GM12878 (cell line): ENCODE measurements at regions not wholly inside any gene's neighbourhood (a gene's known extent, or its start where the extent isn't known, plus 50 kb on each side); places are given as distances from the start of the nearest gene placed in this dataset.

ENCODE experiments used
- ATAC-seq: fragments of 200-7000 bp; cut with Tn5 transposase; 3 replicates; pipeline ENCODE4 v1.9.1; 2020; ENCODE audit warnings: mild to moderate bottlenecking, moderate library complexity
- BruUV-seq: library from RNA; stranded (reverse); fragments of 400-500 nt; replicated peaks from 2 replicates; lab custom pipeline; 2021; lab: Mats Ljungman, UMichigan
- CTCF ChIA-PET: fragments of 300-600 bp; sonication (Branson Sonifier 250); formaldehyde crosslinking; extraction: SDS; loops from one replicate; lab custom pipeline; 2021; ENCODE audit warnings: inconsistent platforms; lab: Yijun Ruan, JAX
- POLR2A ChIA-PET: fragments of 350-600 bp; formaldehyde crosslinking; extraction: SDS; loops from one replicate; lab custom pipeline; 2021; ENCODE audit warnings: inconsistent platforms; lab: Charles Lee
- RAD21 ChIA-PET: fragments of 300-600 bp; sonication (Branson Sonifier 250); formaldehyde crosslinking; loops from one replicate; lab custom pipeline; 2023; ENCODE audit warnings: antibody characterized with exemption; ENCODE audit not compliant: unreplicated experiment; lab: Charles Lee
- SMC1A ChIA-PET: fragments of 300-600 bp; sonication (Branson Sonifier 250); formaldehyde crosslinking; loops from one replicate; lab custom pipeline; 2023; ENCODE audit not compliant: unreplicated experiment, uncharacterized antibody; lab: Charles Lee
- DNase-seq: peaks from one replicate; pipeline ENCODE4 v3.0.0-alpha.2; 2011; ENCODE audit warnings: low read depth, low spot score
- FAIRE-seq: peaks from 3 replicates; lab custom pipeline; 2011; peaks lifted over from hg19 to GRCh38; lab: Jason Lieb, UNC
- H2AFZ ChIP-seq: 2 replicates; pipeline ENCODE4 v1.6.0; 2011; ENCODE audit warnings: low read depth, low read length, control low read depth; ENCODE audit not compliant: control insufficient read depth
- H3K27ac ChIP-seq: 2 replicates; pipeline ENCODE4 v1.5.1; 2011; ENCODE audit warnings: control low read depth; ENCODE audit not compliant: control insufficient read depth, insufficient read depth
- H3K27me3 ChIP-seq, 2 experiments: replicated peaks in 1 of 2; 2 replicates each; pipeline versions ENCODE4 v1.6.0 to v1.6.1; 2011; ENCODE audit warnings: low read length in 1 of 2; ENCODE audit not compliant: control insufficient read depth in 2 of 2, insufficient read depth in 2 of 2
- H3K36me3 ChIP-seq, 2 experiments: 2 replicates each; pipeline ENCODE4 v1.5.1; 2011; ENCODE audit warnings: low read length in 1 of 2; ENCODE audit not compliant: control insufficient read depth in 2 of 2, insufficient read depth in 2 of 2
- H3K4me1 ChIP-seq: 2 replicates; pipeline ENCODE4 v1.6.1; 2011; ENCODE audit warnings: mild to moderate bottlenecking, low read length, moderate library complexity, mixed read lengths; ENCODE audit not compliant: control insufficient read depth, insufficient read depth
- H3K4me2 ChIP-seq: 2 replicates; pipeline ENCODE4 v1.6.0; 2011; ENCODE audit warnings: control low read depth; ENCODE audit not compliant: control insufficient read depth, insufficient read depth
- H3K4me3 ChIP-seq: fragments of 200-600 bp; sonication (generic); 2 replicates; pipeline ENCODE4 v1.5.1; 2016
- H3K79me2 ChIP-seq: 2 replicates; pipeline ENCODE4 v1.6.0; 2011; ENCODE audit warnings: low read length; ENCODE audit not compliant: control insufficient read depth, insufficient read depth
- H3K9ac ChIP-seq: 2 replicates; pipeline ENCODE4 v1.8.0; 2011; ENCODE audit warnings: low read length, control low read depth, mixed read lengths; ENCODE audit not compliant: control insufficient read depth, insufficient read depth
- H3K9me3 ChIP-seq: replicated peaks from 3 replicates; pipeline ENCODE4 v1.5.1; 2011; ENCODE audit warnings: mild to moderate bottlenecking, low read length; ENCODE audit not compliant: control insufficient read depth, insufficient read depth
- H4K20me1 ChIP-seq: 2 replicates; pipeline ENCODE4 v1.6.0; 2011; ENCODE audit not compliant: control insufficient read depth, insufficient read depth
- BACH1 ChIP-seq: fragments of 450-650 bp; IDR thresholded peaks from 2 replicates; pipeline ENCODE4 v1.6.1; 2017; ENCODE audit warnings: mild to moderate bottlenecking, borderline replicate concordance
- BHLHE40 ChIP-seq, 2 experiments: fragments of 450-650 bp in 1 of 2; IDR thresholded peaks; 2 replicates each; pipeline ENCODE4 v1.6.1; 2011 to 2017; ENCODE audit warnings: low read depth in 2 of 2, borderline replicate concordance in 1 of 2, improper control_type of control experiment in 1 of 2, low read length in 1 of 2, mild to moderate bottlenecking in 1 of 2
- BRCA1 ChIP-seq: IDR thresholded peaks from 2 replicates; pipeline ENCODE4 v1.6.1; 2011; ENCODE audit warnings: low read depth, low read length, improper control_type of control experiment
- CBX5 ChIP-seq: sonication (generic); IDR thresholded peaks from 2 replicates; pipeline ENCODE4 v1.6.1; 2016; ENCODE audit warnings: low read depth, moderate library complexity, mild to moderate bottlenecking, inconsistent platforms
- ETV6 ChIP-seq, 2 experiments: fragments of 450-650 bp in 1 of 2; IDR thresholded peaks in 1 of 2; conservative IDR thresholded peaks in 1 of 2; 2 replicates each; pipeline ENCODE4 v1.6.1; 2014; ENCODE audit warnings: antibody characterized with exemption in 1 of 2, borderline replicate concordance in 1 of 2, low read depth in 1 of 2, mild to moderate bottlenecking in 1 of 2, moderate library complexity in 1 of 2
- PML ChIP-seq: IDR thresholded peaks from 2 replicates; pipeline ENCODE4 v1.6.1; 2012; ENCODE audit warnings: low read length, inconsistent platforms
- RB1 ChIP-seq: fragments of 450-650 bp; formaldehyde crosslinking; IDR thresholded peaks from 2 replicates; pipeline ENCODE4 v1.6.1; 2017; ENCODE audit warnings: mild to moderate bottlenecking, borderline replicate concordance
- RCOR1 ChIP-seq: conservative IDR thresholded peaks from 2 replicates; pipeline ENCODE4 v1.6.1; 2012; ENCODE audit warnings: low read depth, low read length, improper control_type of control experiment
- RUNX3 ChIP-seq: IDR thresholded peaks from 2 replicates; pipeline ENCODE4 v1.6.1; 2012; ENCODE audit warnings: low read length, inconsistent platforms
- SUPT20H ChIP-seq: IDR thresholded peaks from 2 replicates; pipeline ENCODE4 v1.6.1; 2011; ENCODE audit warnings: low read depth, mild to moderate bottlenecking, low read length, moderate library complexity, borderline replicate concordance; ENCODE audit not compliant: control insufficient read depth
- ZSCAN29 ChIP-seq: fragments of 450-650 bp; IDR thresholded peaks from 2 replicates; pipeline ENCODE4 v1.6.1; 2017; ENCODE audit warnings: mild to moderate bottlenecking, moderate library complexity
- WGBS: methylation state at CpG from one replicate; pipeline ENCODE4 v1.1.6; 2016; ENCODE audit warnings: low lambda C conversion rate; ENCODE audit not compliant: insufficient replicate concordance, insufficient coverage; ENCODE audit errors: missing lambda C conversion rate; 5-methylcytosine and 5-hydroxymethylcytosine counted together
- in situ Hi-C: fragments of 300-500 bp; cut with MboI; formaldehyde crosslinking; loops from 9 replicates; pipeline ENCODE4 v1.14.3; 2018; ENCODE audit warnings: mixed read lengths
- intact Hi-C: fragments of 100-400 bp; cut with micrococcal nuclease; formaldehyde crosslinking; loops from one replicate; pipeline ENCODE4 v1.14.2; 2022; ENCODE audit not compliant: unreplicated experiment
- TF ChIP-seq, protein P1 (sequence below): fragments of 150-350 bp; IDR thresholded peaks from 2 replicates; pipeline ENCODE4 v1.6.1; 2016; ENCODE audit warnings: low read depth, low read length
- TF ChIP-seq, protein P2 (sequence below): IDR thresholded peaks from 2 replicates; pipeline ENCODE4 v1.6.1; 2011; ENCODE audit warnings: borderline replicate concordance, low read depth, mild to moderate bottlenecking, moderate library complexity, mixed read lengths, low read length; ENCODE audit not compliant: insufficient read depth; ENCODE audit errors: extremely low read length

DNA sequence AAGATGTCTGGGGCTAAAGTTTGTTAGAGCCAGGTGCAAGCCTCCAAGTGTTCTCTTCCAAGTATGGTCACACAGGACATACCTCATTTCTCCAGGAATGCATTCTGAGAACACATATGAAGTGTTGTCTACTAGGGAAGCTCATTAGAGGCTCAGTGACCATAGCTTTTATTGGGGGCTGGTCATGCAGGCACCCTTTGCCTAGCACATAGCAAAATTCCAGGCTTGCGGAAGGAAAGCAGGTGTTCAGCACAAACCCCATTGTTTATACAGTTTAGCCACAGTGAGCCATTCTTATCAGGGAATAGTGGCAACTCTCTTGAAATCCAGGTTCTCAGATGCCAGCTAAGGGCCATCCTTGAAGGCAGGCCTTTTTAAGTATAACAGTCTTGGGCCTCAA is 112.1 kb upstream of the XIST start:
- BruUV-seq = no TSS peak
- H3K27me3 ChIP-seq = no peaks in the 10 kb centered on the region
- H4K20me1 ChIP-seq = no peaks in the 10 kb centered on the region; the same call in 1 of the 2 replicates
- intact Hi-C loops (no loop called here), in situ Hi-C loops (no loop called here)
- FAIRE-seq (no peak), DNase-seq (no peak), ATAC-seq (no peak)
- SMC1A ChIA-PET = interaction anchor here (1.1 kb wide), 1 partner anchor 52 kb away, joined by 3 read pairs; no protein-coding TSS in a partner anchor
- no peak overlapping the region for H2AFZ ChIP-seq
- RAD21 ChIA-PET = no interaction called here
- H3K4me1 ChIP-seq = no peaks in the 10 kb centered on the region
- H3K9me3 ChIP-seq = no peaks in the 10 kb centered on the region
- H3K4me2 ChIP-seq = no peak overlapping the region
- peaks cover 16% of the 10 kb centered on the region for H3K79me2 ChIP-seq
- H3K9ac ChIP-seq = no peak overlapping the region
- CTCF ChIA-PET = no interaction called here
- no peak overlapping the region for H3K27ac ChIP-seq
- peaks cover 4 to 6% of the 10 kb centered on the region in 2 experiments for H3K36me3 ChIP-seq
- TF ChIP-seq BACH1 (no peak), PML (no peak), BRCA1 (no peak), BHLHE40 (IDR thresholded peaks at IDR 0.05; ENCODE audit: borderline replicate concordance in 1 of 2, low read depth in 2 of 2, low read length in 1 of 2) (no peak), SUPT20H (no peak), RUNX3 (no peak), CBX5 (no peak), RCOR1 (no peak), ETV6 (conservative IDR thresholded peaks at IDR 0.05 in 1 of 2, IDR thresholded peaks at IDR 0.05 in 1 of 2; ENCODE audit: borderline replicate concordance in 1 of 2, low read depth in 1 of 2) (no peak), RB1 (no peak), ZSCAN29 (no peak)
- TF ChIP-seq, protein P1, sequence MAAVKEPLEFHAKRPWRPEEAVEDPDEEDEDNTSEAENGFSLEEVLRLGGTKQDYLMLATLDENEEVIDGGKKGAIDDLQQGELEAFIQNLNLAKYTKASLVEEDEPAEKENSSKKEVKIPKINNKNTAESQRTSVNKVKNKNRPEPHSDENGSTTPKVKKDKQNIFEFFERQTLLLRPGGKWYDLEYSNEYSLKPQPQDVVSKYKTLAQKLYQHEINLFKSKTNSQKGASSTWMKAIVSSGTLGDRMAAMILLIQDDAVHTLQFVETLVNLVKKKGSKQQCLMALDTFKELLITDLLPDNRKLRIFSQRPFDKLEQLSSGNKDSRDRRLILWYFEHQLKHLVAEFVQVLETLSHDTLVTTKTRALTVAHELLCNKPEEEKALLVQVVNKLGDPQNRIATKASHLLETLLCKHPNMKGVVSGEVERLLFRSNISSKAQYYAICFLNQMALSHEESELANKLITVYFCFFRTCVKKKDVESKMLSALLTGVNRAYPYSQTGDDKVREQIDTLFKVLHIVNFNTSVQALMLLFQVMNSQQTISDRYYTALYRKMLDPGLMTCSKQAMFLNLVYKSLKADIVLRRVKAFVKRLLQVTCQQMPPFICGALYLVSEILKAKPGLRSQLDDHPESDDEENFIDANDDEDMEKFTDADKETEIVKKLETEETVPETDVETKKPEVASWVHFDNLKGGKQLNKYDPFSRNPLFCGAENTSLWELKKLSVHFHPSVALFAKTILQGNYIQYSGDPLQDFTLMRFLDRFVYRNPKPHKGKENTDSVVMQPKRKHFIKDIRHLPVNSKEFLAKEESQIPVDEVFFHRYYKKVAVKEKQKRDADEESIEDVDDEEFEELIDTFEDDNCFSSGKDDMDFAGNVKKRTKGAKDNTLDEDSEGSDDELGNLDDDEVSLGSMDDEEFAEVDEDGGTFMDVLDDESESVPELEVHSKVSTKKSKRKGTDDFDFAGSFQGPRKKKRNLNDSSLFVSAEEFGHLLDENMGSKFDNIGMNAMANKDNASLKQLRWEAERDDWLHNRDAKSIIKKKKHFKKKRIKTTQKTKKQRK = no peak
- TF ChIP-seq, protein P2, sequence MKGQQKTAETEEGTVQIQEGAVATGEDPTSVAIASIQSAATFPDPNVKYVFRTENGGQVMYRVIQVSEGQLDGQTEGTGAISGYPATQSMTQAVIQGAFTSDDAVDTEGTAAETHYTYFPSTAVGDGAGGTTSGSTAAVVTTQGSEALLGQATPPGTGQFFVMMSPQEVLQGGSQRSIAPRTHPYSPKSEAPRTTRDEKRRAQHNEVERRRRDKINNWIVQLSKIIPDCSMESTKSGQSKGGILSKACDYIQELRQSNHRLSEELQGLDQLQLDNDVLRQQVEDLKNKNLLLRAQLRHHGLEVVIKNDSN = no peak
- WGBS = 96% methylated on average over 1 of the region's 1 CpG
- POLR2A ChIA-PET = no interaction called here
- no peak overlapping the region for H3K4me3 ChIP-seq
